ENCODE measurements at regions not wholly inside any gene's neighbourhood (a gene's known extent, or its start where the extent isn't known, plus 50 kb on each side); places are given as distances from the start of the nearest gene placed in this dataset.

DNA sequence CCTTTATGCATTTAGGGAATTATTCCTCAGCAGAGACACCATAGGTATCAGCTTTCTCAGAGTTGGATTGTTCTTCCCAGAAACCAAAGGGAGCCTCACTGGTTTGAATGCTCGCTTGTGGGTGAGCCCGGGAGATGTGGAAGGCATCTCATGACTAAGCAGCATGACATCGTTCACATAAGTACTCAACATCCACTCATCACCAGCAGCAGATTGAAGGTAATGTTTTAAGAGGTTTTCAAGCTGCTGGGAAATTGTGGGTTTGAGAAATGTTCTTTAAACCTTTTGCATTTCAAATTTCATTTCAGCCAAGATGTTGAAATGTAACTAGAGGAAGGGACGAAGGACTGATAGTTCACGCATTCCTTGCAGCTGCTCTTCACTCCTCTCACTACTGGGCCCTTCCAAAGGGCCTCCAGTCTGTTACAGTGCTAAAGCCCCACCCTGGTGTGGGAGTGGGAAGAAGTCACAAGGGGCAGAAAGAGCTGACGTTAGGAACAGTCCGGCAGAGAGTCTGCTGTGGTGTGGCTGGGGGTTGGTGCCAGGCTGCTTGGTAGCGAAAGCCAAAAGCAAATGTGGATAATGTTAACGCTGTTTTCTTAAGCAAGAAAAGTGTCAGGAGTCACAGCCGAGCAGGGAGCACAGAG, 324.5 kb upstream of the EPHA4 start:
- Histone ChIP-seq H3K4me2 (ENCODE audit: control insufficient read depth, extremely low read depth, insufficient read depth, low read depth, low read length) (no peak overlapping the region), H2AFZ (ENCODE audit: control insufficient read depth, low read length) (no peak overlapping the region), H3K4me1 (ENCODE audit: control insufficient read depth, extremely low read depth, insufficient read depth, low read length) (no peaks in the 10 kb centered on the region), H4K20me1 (ENCODE audit: control insufficient read depth, extremely low read depth, insufficient read depth, low read length) (no peaks in the 10 kb centered on the region), H3K36me3 (ENCODE audit: control insufficient read depth in 2 of 2, extremely low read depth in 1 of 2, insufficient read depth in 2 of 2, low read length in 2 of 2) (no peaks in the 10 kb centered on the region), H3K4me3 (ENCODE audit: control insufficient read depth in 2 of 3, extremely low read depth in 1 of 3, insufficient read depth in 2 of 3, low read depth in 1 of 3, low read length in 3 of 3) (no peak overlapping the region), H3K27ac (ENCODE audit: control insufficient read depth, insufficient read depth, low read length) (no peak overlapping the region), H3K9ac (ENCODE audit: control insufficient read depth, extremely low read depth, insufficient read depth, low read length) (no peak overlapping the region), H3K79me2 (ENCODE audit: control insufficient read depth, insufficient read depth, low read length) (no peaks in the 10 kb centered on the region), H3K9me3 (ENCODE audit: control insufficient read depth, low read depth, low read length) (no peaks in the 10 kb centered on the region), H3K27me3 (ENCODE audit: control insufficient read depth, extremely low read depth, insufficient read depth, low read length) (no peaks in the 10 kb centered on the region), H3K9me1 (ENCODE audit: control insufficient read depth, extremely low read depth, insufficient read depth, low read length) (no peaks in the 10 kb centered on the region)
- TF ChIP-seq EZH2 (IDR thresholded peaks at IDR 0.05; ENCODE audit: low read length) (no peak), CTCF (optimal IDR thresholded peaks at IDR 0.05 in 1 of 3, IDR thresholded peaks at IDR 0.05 in 1 of 3, conservative IDR thresholded peaks at IDR 0.05 in 1 of 3; ENCODE audit: extremely low read depth in 1 of 3, insufficient read depth in 2 of 3, low read length in 3 of 3) (no peak)
- dilution Hi-C loops (cut with MboI; ENCODE audit: extremely low pct_ligation_motif_present, low sequenced_read_pairs), result no loop called here
- no peak for FAIRE-seq
- no peak for DNase-seq (ENCODE audit: low read depth, low spot score)

DNA sequence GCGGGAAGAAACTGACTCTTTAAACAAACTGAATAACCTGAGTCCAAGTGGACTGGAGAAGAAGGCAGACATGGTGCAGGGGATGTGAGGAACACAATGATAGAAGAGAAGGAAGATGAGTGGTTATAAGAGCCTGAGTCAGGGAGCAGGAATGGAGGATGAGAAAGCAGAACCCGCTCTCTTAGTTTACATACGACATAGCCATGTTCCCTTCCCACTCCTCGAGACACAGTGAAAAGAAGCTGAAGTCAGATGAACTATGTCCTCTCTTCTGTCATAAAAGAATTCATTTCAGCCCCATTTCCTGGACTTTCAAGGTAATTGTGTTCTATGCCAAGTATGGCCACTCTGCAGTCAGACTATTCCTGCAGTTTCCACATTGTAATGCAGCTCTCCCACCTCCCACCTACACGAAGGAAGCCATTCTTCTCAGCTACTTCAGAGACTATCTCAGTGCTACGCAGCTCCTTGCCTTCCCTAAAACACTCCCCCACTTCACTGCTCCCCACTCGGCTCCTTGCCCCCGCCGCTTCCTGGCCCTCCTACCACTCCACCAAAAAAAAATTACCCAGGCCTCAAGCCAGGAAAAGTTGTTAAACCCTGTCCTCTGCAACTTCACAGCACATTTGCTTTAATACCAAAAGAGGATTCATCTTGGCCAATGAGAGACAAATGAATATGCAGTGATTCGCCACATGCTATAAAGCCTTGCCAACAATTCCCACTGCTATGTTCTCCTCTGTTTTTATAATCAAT, 323.4 kb upstream of the EPHA4 start:
- FAIRE-seq (no peak), DNase-seq (ENCODE audit: low read depth, low spot score) (no peak)
- no peaks in the 10 kb centered on the region for H3K4me1 ChIP-seq (ENCODE audit: control insufficient read depth, extremely low read depth, insufficient read depth, low read length)
- no peaks in the 10 kb centered on the region for H4K20me1 ChIP-seq (ENCODE audit: control insufficient read depth, extremely low read depth, insufficient read depth, low read length)
- H3K9ac ChIP-seq (ENCODE audit: control insufficient read depth, extremely low read depth, insufficient read depth, low read length), result no peak overlapping the region
- H3K9me1 ChIP-seq (ENCODE audit: control insufficient read depth, extremely low read depth, insufficient read depth, low read length), result no peaks in the 10 kb centered on the region
- TF ChIP-seq EZH2 (IDR thresholded peaks at IDR 0.05; ENCODE audit: low read length), result no peak
- TF ChIP-seq CTCF (optimal IDR thresholded peaks at IDR 0.05 in 1 of 3, IDR thresholded peaks at IDR 0.05 in 1 of 3, conservative IDR thresholded peaks at IDR 0.05 in 1 of 3; ENCODE audit: extremely low read depth in 1 of 3, insufficient read depth in 2 of 3, low read length in 3 of 3), result no peak
- H2AFZ ChIP-seq (ENCODE audit: control insufficient read depth, low read length), result no peak overlapping the region
- H3K9me3 ChIP-seq (ENCODE audit: control insufficient read depth, low read depth, low read length), result no peaks in the 10 kb centered on the region
- H3K4me3 ChIP-seq (ENCODE audit: control insufficient read depth in 2 of 3, extremely low read depth in 1 of 3, insufficient read depth in 2 of 3, low read depth in 1 of 3, low read length in 3 of 3), result no peak overlapping the region
- H3K4me2 ChIP-seq (ENCODE audit: control insufficient read depth, extremely low read depth, insufficient read depth, low read depth, low read length), result no peak overlapping the region
- dilution Hi-C loops (cut with MboI; ENCODE audit: extremely low pct_ligation_motif_present, low sequenced_read_pairs), result no loop called here
- no peaks in the 10 kb centered on the region for H3K79me2 ChIP-seq (ENCODE audit: control insufficient read depth, insufficient read depth, low read length)
- no peak overlapping the region for H3K27ac ChIP-seq (ENCODE audit: control insufficient read depth, insufficient read depth, low read length)
- H3K27me3 ChIP-seq (ENCODE audit: control insufficient read depth, extremely low read depth, insufficient read depth, low read length), result no peaks in the 10 kb centered on the region
- no peaks in the 10 kb centered on the region for H3K36me3 ChIP-seq (ENCODE audit: control insufficient read depth in 2 of 2, extremely low read depth in 1 of 2, insufficient read depth in 2 of 2, low read length in 2 of 2)

All from keratinocyte (primary cell).